Activated T-cell treated with anti-CD3 and anti-CD28 coated beads, Interleukin-2, amount 50 U/mL, for 4 hours (primary cell): ENCODE measurements at regions not wholly inside any gene's neighbourhood (a gene's known extent, or its start where the extent isn't known, plus 50 kb on each side); places are given as distances from the start of the nearest gene placed in this dataset.
"Not testable (repeated sequence)": the region's sequence is repeated elsewhere in the genome, so short reads cannot be mapped to it uniquely, and the experiment has no call there.

Source experiments
- ATAC-seq, 2 donors: fragments of 200-7000 bp; cut with Tn5 transposase; one replicate each; pipeline ENCODE4 v1.10.0; 2021
- DNase-seq: peaks from one replicate; pipeline ENCODE4 v3.0.0-alpha.2; 2020
- H3K27me3 Mint-ChIP-seq: one replicate; pipeline ENCODE4 v1.8.0; 2021; ENCODE audit warnings: low read depth, mixed read lengths
- H3K36me3 Mint-ChIP-seq: one replicate; pipeline ENCODE4 v1.8.0; 2022; ENCODE audit warnings: mixed read lengths; ENCODE audit not compliant: insufficient read depth
- H3K4me1 Mint-ChIP-seq: one replicate; pipeline ENCODE4 v1.8.0; 2021; ENCODE audit warnings: low read depth, mixed read lengths
- H3K4me3 Mint-ChIP-seq: one replicate; pipeline ENCODE4 v1.8.0; 2021; ENCODE audit warnings: mild to moderate bottlenecking, moderate library complexity, mixed read lengths
- H3K9me3 Mint-ChIP-seq: one replicate; pipeline ENCODE4 v1.8.0; 2021; ENCODE audit warnings: mixed read lengths

DNA sequence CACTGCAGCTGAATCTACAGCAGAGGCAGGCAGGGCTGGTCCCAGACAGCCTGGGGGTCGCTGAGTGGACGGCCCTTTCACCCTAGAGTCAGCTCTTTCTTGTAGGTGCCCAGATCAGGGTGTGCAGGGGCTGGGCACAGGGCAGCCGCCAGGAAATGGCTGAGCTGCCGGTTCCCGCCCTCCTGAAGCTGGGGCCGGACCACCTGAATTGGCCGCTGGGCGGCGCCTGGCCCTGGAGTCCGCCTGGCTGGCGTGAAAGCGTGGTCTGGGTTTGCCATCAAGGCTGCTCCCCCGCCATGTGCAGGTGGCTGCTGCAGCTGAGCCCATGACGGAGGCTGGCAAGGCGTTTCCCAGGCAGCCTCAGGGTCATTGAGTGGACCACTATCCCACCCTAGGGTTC, 85.7 kb downstream of the POTEM start:
- H3K9me3 Mint-ChIP-seq, H3K27me3 Mint-ChIP-seq, DNase-seq, H3K36me3 Mint-ChIP-seq, H3K4me3 Mint-ChIP-seq, H3K4me1 Mint-ChIP-seq: not testable (repeated sequence)
- ATAC-seq = peak in 1 of 2 donors; percentile 27

DNA sequence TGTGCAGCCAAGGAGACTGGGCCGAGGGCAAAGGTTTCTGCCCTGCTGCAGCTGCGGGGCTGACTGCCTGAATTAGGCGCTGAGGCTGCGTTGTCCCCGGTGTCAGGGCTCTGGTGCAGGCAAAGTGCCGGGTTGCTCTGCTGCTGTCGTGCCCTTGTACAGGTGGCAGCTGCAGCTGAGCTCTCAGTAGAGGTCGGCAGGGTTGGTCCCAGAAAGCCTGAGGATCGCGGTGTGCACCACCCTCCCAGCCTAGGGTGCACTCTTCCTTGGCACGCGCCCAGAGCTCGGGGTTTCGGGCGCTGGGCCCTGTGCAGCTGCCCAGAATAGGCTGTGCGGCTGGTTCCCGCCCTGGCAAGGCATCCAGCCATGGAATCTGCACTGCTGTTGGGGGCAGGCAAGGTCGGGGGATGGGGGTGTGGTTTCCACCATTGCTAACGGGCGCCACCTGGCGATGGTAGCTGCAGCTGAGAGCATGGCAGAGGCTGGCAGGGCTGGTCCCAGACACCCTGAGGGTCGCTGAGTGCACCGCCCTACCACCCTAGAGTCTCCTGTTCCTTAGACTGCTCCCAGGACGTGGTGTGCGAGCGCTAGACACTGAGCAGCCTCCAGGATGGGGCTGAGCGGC, 86.3 kb downstream of the POTEM start:
- peak in 1 of 2 donors; percentile 50 for ATAC-seq
- H3K4me3 Mint-ChIP-seq, H3K4me1 Mint-ChIP-seq, H3K36me3 Mint-ChIP-seq, H3K9me3 Mint-ChIP-seq, H3K27me3 Mint-ChIP-seq, DNase-seq: not testable (repeated sequence)

DNA sequence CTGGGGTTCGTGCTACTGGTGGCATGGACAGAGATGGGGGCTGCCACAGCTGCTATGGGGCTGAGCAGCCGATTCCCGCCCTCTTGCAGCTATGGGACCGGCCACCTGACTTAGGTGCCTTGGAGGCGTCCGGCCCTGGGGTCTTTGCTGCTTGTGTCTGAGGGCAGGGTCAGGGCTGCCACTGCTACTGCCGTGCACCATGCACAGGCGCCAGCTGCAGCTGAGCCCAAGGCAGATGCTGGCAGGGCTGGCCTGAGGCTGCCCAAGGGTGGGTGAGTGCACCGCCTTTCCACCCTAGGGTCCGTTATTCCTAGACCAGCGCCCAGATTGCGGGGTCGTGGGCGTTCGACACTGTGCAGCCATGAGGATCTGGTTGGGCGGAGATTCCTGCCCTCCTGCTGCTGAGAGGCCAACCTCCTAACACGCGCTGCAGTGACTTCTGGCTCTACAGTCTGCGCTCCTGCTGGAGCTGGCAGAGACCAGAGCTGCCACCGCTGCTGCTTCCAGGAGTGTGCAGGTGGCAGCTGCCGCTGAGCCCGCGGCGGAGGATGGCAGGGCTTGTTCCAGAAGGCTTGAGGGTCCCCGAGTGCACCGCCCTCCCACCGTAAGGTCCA, 87.0 kb downstream of the POTEM start:
- DNase-seq, ATAC-seq, H3K27me3 Mint-ChIP-seq, H3K4me3 Mint-ChIP-seq, H3K36me3 Mint-ChIP-seq, H3K4me1 Mint-ChIP-seq, H3K9me3 Mint-ChIP-seq: not testable (repeated sequence)

DNA sequence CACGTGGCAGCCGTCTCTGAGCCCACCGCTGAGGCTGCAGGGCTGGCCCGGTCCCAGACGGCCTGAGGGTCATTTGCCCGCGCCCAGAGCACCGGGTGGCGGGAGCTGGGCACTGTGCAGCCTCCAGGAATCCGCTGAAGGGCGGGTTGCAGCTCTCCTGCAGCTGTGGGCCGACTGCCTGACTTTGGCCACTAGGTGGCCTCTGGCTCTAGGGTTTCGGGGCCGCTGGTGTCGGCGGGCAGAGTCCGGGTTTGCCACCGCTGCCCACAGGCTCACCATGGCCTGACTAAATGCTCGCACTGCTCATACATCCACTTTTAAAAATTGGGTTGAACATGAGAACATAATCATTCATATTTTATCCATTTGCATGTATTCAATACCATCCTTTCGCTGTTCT, 87.7 kb downstream of the POTEM start:
- H3K36me3 Mint-ChIP-seq, H3K27me3 Mint-ChIP-seq, DNase-seq, H3K4me3 Mint-ChIP-seq, H3K9me3 Mint-ChIP-seq, H3K4me1 Mint-ChIP-seq, ATAC-seq: not testable (repeated sequence)

DNA sequence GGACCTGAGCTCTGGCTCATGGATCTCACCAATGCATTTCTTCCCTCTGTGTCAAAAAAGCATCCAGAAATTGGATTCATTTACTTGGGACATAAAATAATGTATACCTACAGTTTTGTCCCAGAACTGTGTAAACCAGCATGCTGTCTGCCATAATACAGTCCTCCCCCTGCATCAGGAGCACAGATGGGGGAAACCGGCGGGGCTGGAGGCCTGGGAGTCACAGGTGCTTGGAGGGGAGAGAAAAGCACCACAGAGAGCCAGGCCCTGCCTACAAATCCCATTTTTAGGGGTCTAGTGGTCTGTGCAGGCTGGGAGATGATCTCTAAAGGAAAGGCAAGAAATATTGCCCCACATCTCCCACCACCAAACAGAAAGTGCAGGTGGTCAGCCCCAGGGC, 91.8 kb downstream of the POTEM start:
- not testable (repeated sequence) for H3K4me3 Mint-ChIP-seq, H3K36me3 Mint-ChIP-seq, ATAC-seq, H3K4me1 Mint-ChIP-seq, H3K27me3 Mint-ChIP-seq, DNase-seq, H3K9me3 Mint-ChIP-seq

DNA sequence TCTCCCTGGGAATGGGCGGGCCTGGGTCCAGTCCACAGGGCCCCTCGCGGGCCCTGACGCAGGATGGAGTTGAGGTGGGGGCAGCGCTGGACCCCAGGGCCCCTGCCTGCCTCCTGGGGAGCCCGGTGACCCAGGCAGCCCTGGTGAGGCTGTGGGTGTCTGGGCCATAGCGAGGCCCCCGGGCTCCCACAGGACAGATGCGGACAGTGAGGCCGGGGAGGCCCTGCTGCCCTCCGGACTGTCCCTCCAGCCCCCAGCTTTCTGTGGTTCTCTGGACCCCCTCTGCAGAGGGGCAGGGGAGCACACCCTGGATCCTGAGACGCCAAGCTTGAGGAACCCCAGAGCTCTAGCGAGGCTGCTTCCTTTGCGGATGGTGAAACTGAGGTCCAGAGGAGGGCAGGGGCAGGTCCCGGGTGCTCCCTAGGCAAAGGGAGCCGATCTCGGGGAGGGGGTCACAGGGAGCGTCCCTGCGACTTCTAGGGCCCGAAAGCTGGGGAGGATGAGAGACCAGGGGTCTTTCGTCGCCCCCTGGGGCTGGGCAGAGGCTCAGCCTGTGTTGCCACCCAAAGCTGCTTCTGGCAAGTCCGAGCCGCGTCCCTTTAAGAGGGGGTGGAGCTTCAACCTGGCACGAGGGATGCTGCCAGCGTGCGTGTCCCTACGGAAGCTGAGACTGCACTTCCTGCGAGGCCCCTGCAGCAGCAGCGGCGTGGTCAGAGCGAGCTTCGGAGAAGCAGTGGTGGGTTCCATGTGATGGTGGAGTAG, 94.6 kb downstream of the POTEM start:
- not testable (repeated sequence) for H3K36me3 Mint-ChIP-seq, H3K4me3 Mint-ChIP-seq, DNase-seq, H3K4me1 Mint-ChIP-seq, H3K9me3 Mint-ChIP-seq, H3K27me3 Mint-ChIP-seq
- peak in 1 of 2 donors; percentile 51 for ATAC-seq

DNA sequence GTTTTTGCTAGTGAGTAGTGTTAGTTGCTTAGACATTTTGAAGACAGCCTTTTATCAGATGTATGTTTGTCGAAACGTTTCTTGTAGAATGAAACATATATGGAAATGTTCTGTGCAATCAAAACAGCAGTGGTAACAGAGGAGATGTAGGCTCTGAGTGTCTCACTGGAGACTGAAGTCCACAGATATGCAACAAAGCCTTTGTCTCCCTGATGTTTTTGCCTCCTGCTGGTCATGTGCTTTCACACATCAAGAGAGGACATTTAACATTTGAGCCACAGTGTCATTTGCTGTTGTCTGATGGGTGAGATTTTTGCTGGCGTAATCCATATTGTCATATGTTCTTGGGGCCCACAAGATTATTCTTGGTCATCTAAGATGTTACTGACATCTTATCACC, 101.7 kb downstream of the POTEM start:
- not testable (repeated sequence) for ATAC-seq, H3K4me3 Mint-ChIP-seq, DNase-seq, H3K9me3 Mint-ChIP-seq, H3K36me3 Mint-ChIP-seq, H3K27me3 Mint-ChIP-seq, H3K4me1 Mint-ChIP-seq

DNA sequence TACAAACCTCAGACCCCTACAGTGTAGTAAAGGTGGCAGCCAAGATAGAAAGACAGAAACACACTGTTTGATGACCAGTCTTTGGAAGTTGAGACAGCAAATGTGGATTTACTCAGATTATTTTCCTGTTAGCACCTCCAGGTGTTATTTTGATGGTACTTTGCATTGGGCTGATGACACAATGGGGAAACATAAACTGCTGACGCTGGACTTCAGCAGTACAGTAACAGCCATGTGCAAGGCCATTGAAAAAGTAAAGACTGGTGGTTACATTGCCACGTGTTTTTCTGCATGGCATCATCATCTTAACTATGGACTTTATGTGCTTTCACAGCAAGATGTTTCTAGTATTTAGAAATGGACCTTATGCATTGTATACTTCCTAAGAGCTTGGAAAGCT, 105.3 kb downstream of the POTEM start:
- not testable (repeated sequence) for H3K27me3 Mint-ChIP-seq, H3K9me3 Mint-ChIP-seq

DNA sequence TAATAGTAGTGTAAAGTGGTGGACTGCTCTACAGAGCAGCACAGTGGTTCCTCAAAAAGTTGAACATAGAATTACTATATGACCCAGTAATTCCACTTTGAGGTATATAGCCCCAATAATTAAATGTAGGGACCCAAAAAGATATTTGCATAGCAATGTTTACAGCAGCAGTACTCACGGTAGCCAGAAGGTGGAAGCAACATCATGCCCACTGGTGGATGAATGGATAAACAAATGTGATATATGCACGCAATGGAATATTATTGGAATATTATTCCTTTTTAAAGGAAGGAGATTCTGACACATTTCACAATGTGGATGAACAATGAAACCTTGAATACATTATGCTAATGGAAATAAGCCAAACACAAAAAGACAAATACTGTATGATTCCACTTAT, 121.4 kb downstream of the POTEM start:
- not testable (repeated sequence) for DNase-seq, ATAC-seq, H3K4me3 Mint-ChIP-seq, H3K27me3 Mint-ChIP-seq, H3K36me3 Mint-ChIP-seq, H3K9me3 Mint-ChIP-seq, H3K4me1 Mint-ChIP-seq

More for the DNA sequence above, 105.3 kb downstream of the POTEM start:
- not testable (repeated sequence) for H3K36me3 Mint-ChIP-seq, ATAC-seq, DNase-seq, H3K4me3 Mint-ChIP-seq, H3K4me1 Mint-ChIP-seq

DNA sequence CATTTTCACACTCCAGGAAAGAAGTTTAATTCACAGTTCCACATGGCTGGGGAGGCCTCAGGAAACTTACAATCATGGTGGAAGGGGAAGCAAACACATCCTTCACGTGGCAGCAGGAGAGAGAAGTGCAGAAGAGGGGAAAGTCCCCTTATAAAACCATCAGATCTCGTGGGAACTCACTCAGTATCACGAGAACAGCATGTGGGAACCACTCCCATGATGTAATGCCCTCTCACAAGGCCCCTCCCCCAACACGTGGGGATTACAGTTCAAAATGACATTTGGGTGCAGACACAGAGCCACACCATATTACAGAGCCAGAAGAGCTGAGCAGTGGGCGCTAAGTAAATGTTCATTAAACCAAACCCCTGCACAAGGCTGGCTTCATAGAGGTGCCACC, 126.0 kb downstream of the POTEM start:
- H3K27me3 Mint-ChIP-seq, H3K4me1 Mint-ChIP-seq, DNase-seq, H3K4me3 Mint-ChIP-seq, H3K36me3 Mint-ChIP-seq, H3K9me3 Mint-ChIP-seq, ATAC-seq: not testable (repeated sequence)

DNA sequence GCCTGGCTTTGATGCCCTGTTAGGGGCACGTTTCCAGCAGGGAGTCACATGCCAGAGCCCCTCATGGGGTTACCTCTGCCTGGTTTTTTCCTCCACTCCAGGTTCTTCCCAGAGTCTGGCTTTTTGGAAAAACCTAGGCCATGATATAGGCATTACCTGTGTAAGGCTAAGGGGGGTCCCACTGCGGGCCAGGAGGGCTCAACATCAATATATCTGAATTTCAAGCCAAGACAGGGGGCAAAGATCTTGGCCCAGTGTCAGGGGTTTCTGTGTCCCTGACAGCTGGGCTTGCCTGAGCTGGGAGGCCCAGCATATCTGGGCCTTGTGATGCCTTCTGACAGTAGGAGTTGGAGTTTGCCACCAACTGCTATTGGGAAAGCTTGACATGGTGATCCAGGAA, 127.5 kb downstream of the POTEM start:
- not testable (repeated sequence) for H3K4me1 Mint-ChIP-seq, H3K9me3 Mint-ChIP-seq, H3K27me3 Mint-ChIP-seq, ATAC-seq, H3K36me3 Mint-ChIP-seq, DNase-seq, H3K4me3 Mint-ChIP-seq

DNA sequence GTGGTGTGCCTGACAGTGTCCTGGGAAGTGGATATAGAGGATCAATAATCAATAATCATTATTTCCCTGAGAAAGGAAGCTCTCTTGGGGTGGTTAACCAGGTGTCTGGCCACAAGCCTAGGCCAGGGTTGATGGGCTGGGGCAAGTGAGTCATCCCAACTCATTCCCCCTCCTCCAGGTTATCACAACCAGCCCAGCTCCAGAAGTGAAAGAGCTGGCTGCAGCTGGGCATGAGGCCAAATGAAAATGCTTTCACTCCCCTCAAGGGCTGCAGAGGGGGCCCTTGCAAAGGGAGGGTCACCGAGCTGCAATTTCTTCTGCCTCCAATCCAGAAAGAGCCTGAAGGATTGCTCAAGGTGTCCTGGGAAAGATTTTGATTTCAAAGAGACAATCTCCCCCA, 127.9 kb downstream of the POTEM start:
- not testable (repeated sequence) for H3K27me3 Mint-ChIP-seq, H3K4me3 Mint-ChIP-seq, H3K4me1 Mint-ChIP-seq, H3K36me3 Mint-ChIP-seq, DNase-seq, ATAC-seq, H3K9me3 Mint-ChIP-seq

DNA sequence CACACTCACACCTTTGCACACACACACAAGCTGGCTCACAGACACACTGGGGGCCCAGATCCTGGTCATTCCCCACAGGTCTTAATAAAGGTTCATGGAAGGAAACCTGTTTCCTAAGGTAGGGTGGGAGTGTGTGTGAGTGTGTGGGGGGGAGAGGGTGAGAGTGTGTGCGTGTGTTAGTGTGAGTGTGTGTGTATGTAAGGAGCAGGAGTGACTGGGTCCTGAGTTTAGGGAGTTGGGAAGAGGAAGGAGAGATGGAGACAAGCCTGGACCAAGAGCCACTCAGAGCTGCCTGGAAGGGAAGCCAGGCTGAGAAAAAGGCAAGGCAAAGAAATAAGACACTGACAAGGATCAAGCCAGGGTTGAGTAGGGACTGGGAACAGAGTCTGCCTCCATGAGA, 129.2 kb downstream of the POTEM start:
- H3K36me3 Mint-ChIP-seq, H3K4me1 Mint-ChIP-seq, H3K4me3 Mint-ChIP-seq, DNase-seq, ATAC-seq, H3K9me3 Mint-ChIP-seq, H3K27me3 Mint-ChIP-seq: not testable (repeated sequence)

DNA sequence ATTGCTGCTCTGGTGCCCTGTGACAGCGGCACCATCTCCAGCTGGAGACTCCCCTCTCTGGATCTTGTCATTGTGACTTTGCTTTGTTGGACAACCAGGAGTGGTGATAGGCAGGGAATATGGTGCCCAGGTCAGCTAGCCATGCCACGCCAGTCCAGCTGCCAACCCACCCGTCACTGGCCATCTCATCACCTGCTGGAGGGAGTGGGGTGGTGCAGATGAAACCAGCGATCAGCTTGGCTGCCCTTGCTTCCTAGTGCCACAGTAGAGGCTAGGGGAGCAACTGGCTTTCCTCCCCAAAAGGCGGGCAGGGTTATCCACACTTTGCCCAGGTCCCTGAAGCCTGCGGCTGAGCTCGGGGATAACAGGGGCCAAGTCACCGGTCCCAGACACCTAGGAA, 129.6 kb downstream of the POTEM start:
- not testable (repeated sequence) for DNase-seq, H3K4me3 Mint-ChIP-seq, H3K27me3 Mint-ChIP-seq, H3K4me1 Mint-ChIP-seq, ATAC-seq, H3K36me3 Mint-ChIP-seq, H3K9me3 Mint-ChIP-seq

DNA sequence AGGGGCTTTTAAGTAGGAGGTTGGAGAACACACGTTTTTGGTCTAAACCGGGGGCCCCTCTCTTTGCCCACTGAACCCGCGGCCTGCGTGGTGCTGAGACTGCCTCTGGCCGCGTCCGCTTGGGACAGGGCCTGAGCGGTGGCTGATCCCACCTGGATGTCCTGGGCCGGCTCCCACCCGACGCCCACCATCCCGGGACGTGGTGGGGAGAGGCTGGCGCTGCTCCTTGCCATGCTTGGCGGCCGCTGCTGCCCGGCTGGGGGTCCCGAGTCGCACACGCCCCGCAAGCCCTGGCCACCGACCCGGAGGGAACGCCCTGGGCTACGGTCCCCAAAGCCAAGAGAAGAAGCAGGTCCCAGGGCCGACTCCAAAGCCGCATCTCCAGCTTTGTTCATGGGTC, 130.1 kb downstream of the POTEM start:
- H3K4me3 Mint-ChIP-seq, H3K36me3 Mint-ChIP-seq, H3K4me1 Mint-ChIP-seq, H3K27me3 Mint-ChIP-seq, H3K9me3 Mint-ChIP-seq, DNase-seq: not testable (repeated sequence)
- peak in 1 of 2 donors; percentile 13 for ATAC-seq
